HepG2 (cell line): ENCODE measurements at regions not wholly inside any gene's neighbourhood (a gene's known extent, or its start where the extent isn't known, plus 50 kb on each side); places are given as distances from the start of the nearest gene placed in this dataset.

Experiments used
- ADNP ChIP-seq: sonication (generic); formaldehyde crosslinking; IDR thresholded peaks from 2 replicates; pipeline ENCODE4 v1.4.0; 2020; ENCODE audit warnings: missing genetic modification reagents
- ARNT2 ChIP-seq: sonication (generic); formaldehyde crosslinking; IDR thresholded peaks from 2 replicates; pipeline ENCODE4 v1.8.0; 2022; ENCODE audit warnings: mild to moderate bottlenecking, low read depth, missing genetic modification reagents, moderate library complexity
- DR1 ChIP-seq: sonication (generic); formaldehyde crosslinking; IDR thresholded peaks from 2 replicates; pipeline ENCODE4 v1.8.0; 2021; ENCODE audit warnings: mild to moderate bottlenecking, missing genetic modification reagents, inconsistent platforms
- ETV6 ChIP-seq: sonication (generic); formaldehyde crosslinking; conservative IDR thresholded peaks from 2 replicates; pipeline ENCODE4 v1.4.0; 2020; ENCODE audit warnings: missing genetic modification reagents
- HOXA7 ChIP-seq: sonication (generic); formaldehyde crosslinking; IDR thresholded peaks from 2 replicates; pipeline ENCODE4 v1.8.1; 2022; ENCODE audit warnings: mild to moderate bottlenecking, missing genetic modification reagents, moderate library complexity
- KDM6A ChIP-seq: IDR thresholded peaks from 2 replicates; pipeline ENCODE4 v1.6.1; 2016; ENCODE audit warnings: low read depth
- KLF16 ChIP-seq, 2 experiments: sonication (generic) in 1 of 2; formaldehyde crosslinking in 1 of 2; IDR thresholded peaks; 2 replicates each; pipeline versions ENCODE4 v1.6.1 to v1.8.0; 2016 to 2023; ENCODE audit warnings: missing genetic modification reagents in 2 of 2, missing compliant biosample characterization in 1 of 2
- MIER2 ChIP-seq: IDR thresholded peaks from 2 replicates; pipeline ENCODE4 v1.6.1; 2016; ENCODE audit warnings: missing biosample characterization, missing genetic modification reagents
- NAIF1 ChIP-seq: sonication (generic); formaldehyde crosslinking; IDR thresholded peaks from 2 replicates; pipeline ENCODE4 v1.5.0; 2020; ENCODE audit warnings: mild to moderate bottlenecking, missing genetic modification reagents, borderline replicate concordance
- NR2F2 ChIP-seq: IDR thresholded peaks from 2 replicates; pipeline ENCODE4 v1.6.1; 2012; ENCODE audit warnings: low read depth, inconsistent platforms, borderline replicate concordance
- PHF21A ChIP-seq: sonication (generic); formaldehyde crosslinking; IDR thresholded peaks from 2 replicates; pipeline ENCODE4 v1.5.0; 2020; ENCODE audit warnings: mild to moderate bottlenecking, missing genetic modification reagents
- SATB2 ChIP-seq: sonication (generic); formaldehyde crosslinking; IDR thresholded peaks from 2 replicates; pipeline ENCODE4 v1.5.0; 2020; ENCODE audit warnings: missing genetic modification reagents
- ZMYM3 ChIP-seq: sonication (generic); formaldehyde crosslinking; IDR thresholded peaks from 2 replicates; pipeline ENCODE4 v1.5.1; 2020; ENCODE audit warnings: mild to moderate bottlenecking, missing genetic modification reagents
- ZNF234 ChIP-seq: sonication (generic); formaldehyde crosslinking; conservative IDR thresholded peaks from 2 replicates; pipeline ENCODE4 v1.5.1; 2020; ENCODE audit warnings: mild to moderate bottlenecking, missing genetic modification reagents
- ZNF317 ChIP-seq: sonication (generic); formaldehyde crosslinking; IDR thresholded peaks from 2 replicates; pipeline ENCODE4 v1.5.0; 2020; ENCODE audit warnings: mild to moderate bottlenecking, missing genetic modification reagents
- ZNF547 ChIP-seq: sonication (generic); formaldehyde crosslinking; IDR thresholded peaks from 2 replicates; pipeline ENCODE4 v1.5.1; 2020; ENCODE audit warnings: mild to moderate bottlenecking, missing genetic modification reagents
- ZNF768 ChIP-seq: sonication (generic); formaldehyde crosslinking; IDR thresholded peaks from 2 replicates; pipeline ENCODE4 v1.4.0; 2020; ENCODE audit warnings: missing genetic modification reagents
- ZSCAN21 ChIP-seq: sonication (generic); formaldehyde crosslinking; IDR thresholded peaks from 2 replicates; pipeline ENCODE4 v1.8.0; 2022; ENCODE audit warnings: mild to moderate bottlenecking, missing genetic modification reagents, moderate library complexity, borderline replicate concordance
- TF ChIP-seq, protein P1 (sequence below): sonication (generic); formaldehyde crosslinking; IDR thresholded peaks from 2 replicates; pipeline ENCODE4 v1.9.0; 2021; ENCODE audit warnings: missing genetic modification reagents, borderline replicate concordance
- TF ChIP-seq, protein P2 (sequence below): sonication (generic); formaldehyde crosslinking; IDR thresholded peaks from 2 replicates; pipeline ENCODE4 v1.5.0; 2020; ENCODE audit warnings: mild to moderate bottlenecking, missing genetic modification reagents
- TF ChIP-seq, protein P3 (sequence below): sonication (generic); formaldehyde crosslinking; IDR thresholded peaks from 2 replicates; pipeline ENCODE4 v1.8.1; 2023; ENCODE audit warnings: mild to moderate bottlenecking, missing genetic modification reagents
- TF ChIP-seq, protein P4 (sequence below): sonication (generic); formaldehyde crosslinking; IDR thresholded peaks from 2 replicates; pipeline ENCODE4 v1.4.0; 2020; ENCODE audit warnings: mild to moderate bottlenecking, missing genetic modification reagents, borderline replicate concordance

DNA sequence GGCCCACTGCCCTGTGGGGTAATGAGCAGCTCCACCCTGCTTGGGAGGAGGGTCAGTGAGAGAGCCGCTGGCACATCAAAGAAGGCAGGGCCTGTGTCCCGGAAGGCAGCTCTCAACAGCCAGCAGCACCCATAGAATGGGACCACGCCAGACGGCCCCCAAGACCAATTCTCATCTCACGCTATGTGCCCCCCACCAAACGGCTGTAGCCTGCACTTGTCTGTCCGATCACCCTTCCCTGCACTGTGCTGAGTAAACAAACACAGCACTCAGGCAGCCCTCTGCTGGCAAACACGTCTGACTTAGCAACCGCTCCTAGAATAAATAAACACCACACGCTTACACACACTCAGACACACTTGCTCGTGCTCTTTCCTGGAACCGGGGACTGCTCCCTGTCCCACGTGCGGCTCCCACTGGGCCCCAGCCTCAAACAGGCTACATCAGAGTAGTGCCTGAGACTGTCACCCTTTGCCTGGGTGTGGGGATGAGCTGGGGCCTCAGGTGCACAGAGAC is 53.2 kb upstream of the CDON start (continued):
- TF ChIP-seq, protein P1, sequence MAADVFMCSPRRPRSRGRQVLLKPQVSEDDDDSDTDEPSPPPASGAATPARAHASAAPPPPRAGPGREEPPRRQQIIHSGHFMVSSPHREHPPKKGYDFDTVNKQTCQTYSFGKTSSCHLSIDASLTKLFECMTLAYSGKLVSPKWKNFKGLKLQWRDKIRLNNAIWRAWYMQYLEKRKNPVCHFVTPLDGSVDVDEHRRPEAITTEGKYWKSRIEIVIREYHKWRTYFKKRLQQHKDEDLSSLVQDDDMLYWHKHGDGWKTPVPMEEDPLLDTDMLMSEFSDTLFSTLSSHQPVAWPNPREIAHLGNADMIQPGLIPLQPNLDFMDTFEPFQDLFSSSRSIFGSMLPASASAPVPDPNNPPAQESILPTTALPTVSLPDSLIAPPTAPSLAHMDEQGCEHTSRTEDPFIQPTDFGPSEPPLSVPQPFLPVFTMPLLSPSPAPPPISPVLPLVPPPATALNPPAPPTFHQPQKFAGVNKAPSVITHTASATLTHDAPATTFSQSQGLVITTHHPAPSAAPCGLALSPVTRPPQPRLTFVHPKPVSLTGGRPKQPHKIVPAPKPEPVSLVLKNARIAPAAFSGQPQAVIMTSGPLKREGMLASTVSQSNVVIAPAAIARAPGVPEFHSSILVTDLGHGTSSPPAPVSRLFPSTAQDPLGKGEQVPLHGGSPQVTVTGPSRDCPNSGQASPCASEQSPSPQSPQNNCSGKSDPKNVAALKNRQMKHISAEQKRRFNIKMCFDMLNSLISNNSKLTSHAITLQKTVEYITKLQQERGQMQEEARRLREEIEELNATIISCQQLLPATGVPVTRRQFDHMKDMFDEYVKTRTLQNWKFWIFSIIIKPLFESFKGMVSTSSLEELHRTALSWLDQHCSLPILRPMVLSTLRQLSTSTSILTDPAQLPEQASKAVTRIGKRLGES (CRISPR knock-in tag): no peak
- TF ChIP-seq DR1: no peak
- peak; percentile 78 for TF ChIP-seq ZSCAN21 (CRISPR knock-in tag)
- TF ChIP-seq, protein P2, sequence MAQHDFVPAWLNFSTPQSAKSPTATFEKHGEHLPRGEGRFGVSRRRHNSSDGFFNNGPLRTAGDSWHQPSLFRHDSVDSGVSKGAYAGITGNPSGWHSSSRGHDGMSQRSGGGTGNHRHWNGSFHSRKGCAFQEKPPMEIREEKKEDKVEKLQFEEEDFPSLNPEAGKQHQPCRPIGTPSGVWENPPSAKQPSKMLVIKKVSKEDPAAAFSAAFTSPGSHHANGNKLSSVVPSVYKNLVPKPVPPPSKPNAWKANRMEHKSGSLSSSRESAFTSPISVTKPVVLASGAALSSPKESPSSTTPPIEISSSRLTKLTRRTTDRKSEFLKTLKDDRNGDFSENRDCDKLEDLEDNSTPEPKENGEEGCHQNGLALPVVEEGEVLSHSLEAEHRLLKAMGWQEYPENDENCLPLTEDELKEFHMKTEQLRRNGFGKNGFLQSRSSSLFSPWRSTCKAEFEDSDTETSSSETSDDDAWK: no peak
- no peak for TF ChIP-seq HOXA7
- TF ChIP-seq NR2F2: no peak
- TF ChIP-seq ZNF547: no peak; the same call in 1 of the 2 replicates
- TF ChIP-seq ADNP (CRISPR knock-in tag): no peak
- TF ChIP-seq ZNF234 (CRISPR knock-in tag): peak; percentile 83; the same call in 1 of the 2 replicates
- TF ChIP-seq ETV6: no peak
- peak; percentile 52; the same call in 1 of the 2 replicates for TF ChIP-seq KDM6A (CRISPR knock-in tag)
- TF ChIP-seq, protein P3, sequence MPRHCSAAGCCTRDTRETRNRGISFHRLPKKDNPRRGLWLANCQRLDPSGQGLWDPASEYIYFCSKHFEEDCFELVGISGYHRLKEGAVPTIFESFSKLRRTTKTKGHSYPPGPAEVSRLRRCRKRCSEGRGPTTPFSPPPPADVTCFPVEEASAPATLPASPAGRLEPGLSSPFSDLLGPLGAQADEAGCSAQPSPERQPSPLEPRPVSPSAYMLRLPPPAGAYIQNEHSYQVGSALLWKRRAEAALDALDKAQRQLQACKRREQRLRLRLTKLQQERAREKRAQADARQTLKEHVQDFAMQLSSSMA: no peak
- no peak; the same call in 1 of the 2 replicates for TF ChIP-seq ZNF768
- TF ChIP-seq MIER2: no peak
- no peak for TF ChIP-seq NAIF1
- TF ChIP-seq, protein P4, sequence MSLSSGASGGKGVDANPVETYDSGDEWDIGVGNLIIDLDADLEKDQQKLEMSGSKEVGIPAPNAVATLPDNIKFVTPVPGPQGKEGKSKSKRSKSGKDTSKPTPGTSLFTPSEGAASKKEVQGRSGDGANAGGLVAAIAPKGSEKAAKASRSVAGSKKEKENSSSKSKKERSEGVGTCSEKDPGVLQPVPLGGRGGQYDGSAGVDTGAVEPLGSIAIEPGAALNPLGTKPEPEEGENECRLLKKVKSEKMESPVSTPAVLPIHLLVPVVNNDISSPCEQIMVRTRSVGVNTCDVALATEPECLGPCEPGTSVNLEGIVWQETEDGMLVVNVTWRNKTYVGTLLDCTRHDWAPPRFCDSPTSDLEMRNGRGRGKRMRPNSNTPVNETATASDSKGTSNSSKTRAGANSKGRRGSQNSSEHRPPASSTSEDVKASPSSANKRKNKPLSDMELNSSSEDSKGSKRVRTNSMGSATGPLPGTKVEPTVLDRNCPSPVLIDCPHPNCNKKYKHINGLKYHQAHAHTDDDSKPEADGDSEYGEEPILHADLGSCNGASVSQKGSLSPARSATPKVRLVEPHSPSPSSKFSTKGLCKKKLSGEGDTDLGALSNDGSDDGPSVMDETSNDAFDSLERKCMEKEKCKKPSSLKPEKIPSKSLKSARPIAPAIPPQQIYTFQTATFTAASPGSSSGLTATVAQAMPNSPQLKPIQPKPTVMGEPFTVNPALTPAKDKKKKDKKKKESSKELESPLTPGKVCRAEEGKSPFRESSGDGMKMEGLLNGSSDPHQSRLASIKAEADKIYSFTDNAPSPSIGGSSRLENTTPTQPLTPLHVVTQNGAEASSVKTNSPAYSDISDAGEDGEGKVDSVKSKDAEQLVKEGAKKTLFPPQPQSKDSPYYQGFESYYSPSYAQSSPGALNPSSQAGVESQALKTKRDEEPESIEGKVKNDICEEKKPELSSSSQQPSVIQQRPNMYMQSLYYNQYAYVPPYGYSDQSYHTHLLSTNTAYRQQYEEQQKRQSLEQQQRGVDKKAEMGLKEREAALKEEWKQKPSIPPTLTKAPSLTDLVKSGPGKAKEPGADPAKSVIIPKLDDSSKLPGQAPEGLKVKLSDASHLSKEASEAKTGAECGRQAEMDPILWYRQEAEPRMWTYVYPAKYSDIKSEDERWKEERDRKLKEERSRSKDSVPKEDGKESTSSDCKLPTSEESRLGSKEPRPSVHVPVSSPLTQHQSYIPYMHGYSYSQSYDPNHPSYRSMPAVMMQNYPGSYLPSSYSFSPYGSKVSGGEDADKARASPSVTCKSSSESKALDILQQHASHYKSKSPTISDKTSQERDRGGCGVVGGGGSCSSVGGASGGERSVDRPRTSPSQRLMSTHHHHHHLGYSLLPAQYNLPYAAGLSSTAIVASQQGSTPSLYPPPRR (CRISPR knock-in tag): peak; percentile 87
- peak; percentile 74; the same call in 1 of the 2 replicates for TF ChIP-seq ARNT2 (CRISPR knock-in tag)
- TF ChIP-seq KLF16 (CRISPR knock-in tag; IDR thresholded peaks at IDR 0.05): peak in 1 of 2 experiments; percentile 69; a peak in 1 of 4 replicates
- 0 out of 2 replicates have a peak, but pooled peaks have one; percentile 48 for TF ChIP-seq ZMYM3 (CRISPR knock-in tag)
- TF ChIP-seq PHF21A (CRISPR knock-in tag): peak; percentile 89
- 0 out of 2 replicates have a peak, but pooled peaks have one; percentile 27 for TF ChIP-seq SATB2 (CRISPR knock-in tag)
- peak; percentile 63 for TF ChIP-seq ZNF317 (CRISPR knock-in tag)
